ENCODE measurements at regions not wholly inside any gene's neighbourhood (a gene's known extent, or its start where the extent isn't known, plus 50 kb on each side); places are given as distances from the start of the nearest gene placed in this dataset.
A peak's percentile ranks its signal among the peaks of the same experiment; 100 is the strongest.

GRCh38 chr5:5777013-5777412, 354.5 kb downstream of the ICE1 start:
- no peak overlapping the region for H3K27ac ChIP-seq (ENCODE audit: low read depth, low read length)
- no peaks in the 10 kb centered on the region for H3K36me3 ChIP-seq (ENCODE audit: control insufficient read depth in 3 of 3, insufficient read depth in 3 of 3, low read length in 3 of 3)
- peaks cover 0 to 8% (median 0%) of the 10 kb centered on the region in 3 donors for H3K27me3 ChIP-seq (ENCODE audit: control insufficient read depth in 3 of 3, insufficient read depth in 3 of 3, low read length in 3 of 3)
- H3K9me3 ChIP-seq (ENCODE audit: control insufficient read depth in 3 of 3, low read length in 3 of 3), result no peaks in the 10 kb centered on the region
- no peaks in the 10 kb centered on the region for H3K4me1 ChIP-seq (ENCODE audit: control insufficient read depth in 3 of 3, insufficient read depth in 3 of 3, low read length in 3 of 3)
- H3K9ac ChIP-seq (ENCODE audit: low read depth in 1 of 3, low read length in 3 of 3), result no peak overlapping the region
- H3K4me3 ChIP-seq (ENCODE audit: low read length in 3 of 3), result no peak overlapping the region

GRCh38 chr5:5772202-5772601, 349.7 kb downstream of the ICE1 start:
- Histone ChIP-seq H3K4me1 (ENCODE audit: control insufficient read depth in 3 of 3, insufficient read depth in 3 of 3, low read length in 3 of 3) (peaks cover 0 to 10% (median 5%) of the 10 kb centered on the region in 3 donors), H3K9ac (ENCODE audit: low read depth in 1 of 3, low read length in 3 of 3) (no peak overlapping the region), H3K27me3 (ENCODE audit: control insufficient read depth in 3 of 3, insufficient read depth in 3 of 3, low read length in 3 of 3) (peaks cover 0 to 8% (median 3%) of the 10 kb centered on the region in 3 donors), H3K9me3 (ENCODE audit: control insufficient read depth in 3 of 3, low read length in 3 of 3) (no peaks in the 10 kb centered on the region), H3K36me3 (ENCODE audit: control insufficient read depth in 3 of 3, insufficient read depth in 3 of 3, low read length in 3 of 3) (no peaks in the 10 kb centered on the region), H3K4me3 (ENCODE audit: low read length in 3 of 3) (no peak overlapping the region), H3K27ac (ENCODE audit: low read depth, low read length) (no peak overlapping the region)

DNA sequence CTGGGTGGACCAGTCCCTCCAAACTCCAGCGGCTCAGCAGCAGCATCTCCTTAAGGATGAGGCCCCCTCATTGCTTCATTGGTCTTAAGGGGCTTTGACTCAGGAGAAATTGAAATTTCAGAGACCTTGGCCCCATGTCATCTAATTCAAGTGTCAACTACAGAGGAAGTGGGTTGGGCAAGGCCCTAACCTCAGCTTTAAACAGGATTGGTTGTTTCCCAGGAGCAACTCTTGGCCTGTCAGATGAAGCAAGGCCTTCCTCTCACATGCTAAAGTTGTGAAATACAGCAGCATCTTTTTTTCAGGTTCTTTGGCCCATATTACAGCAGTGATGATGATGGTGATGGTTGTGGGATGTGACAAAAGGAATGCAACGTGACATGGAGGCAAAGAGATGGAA, 348.3 kb downstream of the ICE1 start:
- H3K4me1 ChIP-seq (ENCODE audit: control insufficient read depth in 3 of 3, insufficient read depth in 3 of 3, low read length in 3 of 3), result peaks cover 3 to 15% (median 10%) of the 10 kb centered on the region in 3 donors
- no peak overlapping the region for H3K4me3 ChIP-seq (ENCODE audit: low read length in 3 of 3)
- no peak overlapping the region for H3K27ac ChIP-seq (ENCODE audit: low read depth, low read length)
- no peaks in the 10 kb centered on the region for H3K9me3 ChIP-seq (ENCODE audit: control insufficient read depth in 3 of 3, low read length in 3 of 3)
- peaks cover 0 to 3% (median 3%) of the 10 kb centered on the region in 3 donors for H3K27me3 ChIP-seq (ENCODE audit: control insufficient read depth in 3 of 3, insufficient read depth in 3 of 3, low read length in 3 of 3)
- no peaks in the 10 kb centered on the region for H3K36me3 ChIP-seq (ENCODE audit: control insufficient read depth in 3 of 3, insufficient read depth in 3 of 3, low read length in 3 of 3)
- no peak overlapping the region for H3K9ac ChIP-seq (ENCODE audit: low read depth in 1 of 3, low read length in 3 of 3)

- Histone ChIP-seq H3K27me3 (ENCODE audit: control insufficient read depth in 3 of 3, insufficient read depth in 3 of 3, low read length in 3 of 3) (peaks cover 0 to 3% (median 0%) of the 10 kb centered on the region in 3 donors), H3K4me3 (ENCODE audit: low read length in 3 of 3) (no peak overlapping the region), H3K36me3 (ENCODE audit: control insufficient read depth in 3 of 3, insufficient read depth in 3 of 3, low read length in 3 of 3) (no peaks in the 10 kb centered on the region), H3K9me3 (ENCODE audit: control insufficient read depth in 3 of 3, low read length in 3 of 3) (no peaks in the 10 kb centered on the region), H3K9ac (ENCODE audit: low read depth in 1 of 3, low read length in 3 of 3) (peak overlapping the region in 1 of 3 donors; percentile 1), H3K4me1 (ENCODE audit: control insufficient read depth in 3 of 3, insufficient read depth in 3 of 3, low read length in 3 of 3) (peaks cover 3 to 15% (median 10%) of the 10 kb centered on the region in 3 donors), H3K27ac (ENCODE audit: low read depth, low read length) (no peak overlapping the region)
Measured at GRCh38 chr5:5767286-5767928, 344.9 kb downstream of the ICE1 start.

GRCh38 chr5:5765066-5765850, 342.8 kb downstream of the ICE1 start:
- Histone ChIP-seq H3K27me3 (ENCODE audit: control insufficient read depth in 3 of 3, insufficient read depth in 3 of 3, low read length in 3 of 3) (peaks cover 0 to 2% (median 0%) of the 10 kb centered on the region in 3 donors), H3K27ac (ENCODE audit: low read depth, low read length) (no peak overlapping the region), H3K36me3 (ENCODE audit: control insufficient read depth in 3 of 3, insufficient read depth in 3 of 3, low read length in 3 of 3) (no peaks in the 10 kb centered on the region), H3K4me1 (ENCODE audit: control insufficient read depth in 3 of 3, insufficient read depth in 3 of 3, low read length in 3 of 3) (peaks cover 3 to 15% (median 10%) of the 10 kb centered on the region in 3 donors), H3K9me3 (ENCODE audit: control insufficient read depth in 3 of 3, low read length in 3 of 3) (no peaks in the 10 kb centered on the region), H3K9ac (ENCODE audit: low read depth in 1 of 3, low read length in 3 of 3) (no peak overlapping the region), H3K4me3 (ENCODE audit: low read length in 3 of 3) (no peak overlapping the region)

- Histone ChIP-seq H3K36me3 (ENCODE audit: control insufficient read depth in 3 of 3, insufficient read depth in 3 of 3, low read length in 3 of 3) (no peaks in the 10 kb centered on the region), H3K27me3 (ENCODE audit: control insufficient read depth in 3 of 3, insufficient read depth in 3 of 3, low read length in 3 of 3) (no peaks in the 10 kb centered on the region), H3K4me3 (ENCODE audit: low read length in 3 of 3) (no peak overlapping the region), H3K4me1 (ENCODE audit: control insufficient read depth in 3 of 3, insufficient read depth in 3 of 3, low read length in 3 of 3) (peaks cover 3 to 15% (median 10%) of the 10 kb centered on the region in 3 donors), H3K27ac (ENCODE audit: low read depth, low read length) (no peak overlapping the region), H3K9ac (ENCODE audit: low read depth in 1 of 3, low read length in 3 of 3) (no peak overlapping the region), H3K9me3 (ENCODE audit: control insufficient read depth in 3 of 3, low read length in 3 of 3) (no peaks in the 10 kb centered on the region)
Measured at GRCh38 chr5:5764246-5764645, 341.8 kb downstream of the ICE1 start.

DNA sequence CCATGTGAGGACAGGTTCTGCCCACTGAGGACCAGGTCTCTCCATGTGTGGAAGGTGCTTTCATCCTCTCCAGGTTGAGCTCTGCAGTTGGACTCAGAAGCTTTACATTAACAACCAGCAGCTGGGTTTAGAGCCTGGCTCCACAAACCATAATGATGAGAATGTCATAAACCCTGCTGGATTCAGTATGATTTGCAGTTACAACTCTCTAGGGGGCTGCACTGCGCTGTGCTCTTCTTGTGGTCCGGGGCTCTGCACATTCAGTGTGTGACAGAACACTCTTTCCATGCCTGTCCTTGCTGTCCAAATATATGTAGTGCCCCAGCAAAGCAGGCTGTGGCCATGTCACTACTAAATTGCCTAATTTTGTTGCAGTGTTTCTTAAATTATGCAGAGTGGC, 334.3 kb downstream of the ICE1 start:
- Histone ChIP-seq H3K9me3 (ENCODE audit: control insufficient read depth in 3 of 3, low read length in 3 of 3) (no peaks in the 10 kb centered on the region), H3K27ac (ENCODE audit: low read depth, low read length) (no peak overlapping the region), H3K36me3 (ENCODE audit: control insufficient read depth in 3 of 3, insufficient read depth in 3 of 3, low read length in 3 of 3) (no peaks in the 10 kb centered on the region), H3K4me3 (ENCODE audit: low read length in 3 of 3) (no peak overlapping the region), H3K4me1 (ENCODE audit: control insufficient read depth in 3 of 3, insufficient read depth in 3 of 3, low read length in 3 of 3) (no peaks in the 10 kb centered on the region), H3K9ac (ENCODE audit: low read depth in 1 of 3, low read length in 3 of 3) (no peak overlapping the region), H3K27me3 (ENCODE audit: control insufficient read depth in 3 of 3, insufficient read depth in 3 of 3, low read length in 3 of 3) (no peaks in the 10 kb centered on the region)

DNA sequence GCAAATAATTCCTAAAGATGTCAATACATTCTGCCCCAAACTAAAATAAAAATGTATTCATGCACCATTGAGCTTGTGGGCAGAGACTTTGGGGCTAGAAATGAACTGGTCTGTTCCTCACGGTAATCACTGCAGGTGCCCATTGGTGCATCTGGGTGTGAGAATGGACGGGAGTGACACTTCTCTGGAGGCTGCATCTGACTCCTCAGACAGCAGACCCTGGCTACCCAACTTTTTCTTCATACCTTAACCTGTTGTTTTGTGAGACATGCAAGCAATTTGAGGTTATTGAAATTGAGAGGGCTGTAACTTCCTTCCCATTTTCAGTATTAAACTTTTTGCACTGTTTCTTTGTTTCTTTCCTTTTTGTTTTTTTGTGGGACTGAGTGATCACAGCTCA, 333.4 kb downstream of the ICE1 start:
- no peak overlapping the region for H3K9ac ChIP-seq (ENCODE audit: low read depth in 1 of 3, low read length in 3 of 3)

GRCh38 chr5:5752844-5753243, 330.4 kb downstream of the ICE1 start:
- H3K4me3 ChIP-seq (ENCODE audit: low read length in 3 of 3), result no peak overlapping the region
- no peak overlapping the region for H3K9ac ChIP-seq (ENCODE audit: low read depth in 1 of 3, low read length in 3 of 3)
- H3K27me3 ChIP-seq (ENCODE audit: control insufficient read depth in 3 of 3, insufficient read depth in 3 of 3, low read length in 3 of 3), result no peaks in the 10 kb centered on the region
- H3K27ac ChIP-seq (ENCODE audit: low read depth, low read length), result no peak overlapping the region
- no peaks in the 10 kb centered on the region for H3K36me3 ChIP-seq (ENCODE audit: control insufficient read depth in 3 of 3, insufficient read depth in 3 of 3, low read length in 3 of 3)
- H3K4me1 ChIP-seq (ENCODE audit: control insufficient read depth in 3 of 3, insufficient read depth in 3 of 3, low read length in 3 of 3), result no peaks in the 10 kb centered on the region
- no peaks in the 10 kb centered on the region for H3K9me3 ChIP-seq (ENCODE audit: control insufficient read depth in 3 of 3, low read length in 3 of 3)

More for the DNA sequence above, 333.4 kb downstream of the ICE1 start:
- Histone ChIP-seq H3K4me3 (ENCODE audit: low read length in 3 of 3) (no peak overlapping the region), H3K27ac (ENCODE audit: low read depth, low read length) (no peak overlapping the region), H3K9me3 (ENCODE audit: control insufficient read depth in 3 of 3, low read length in 3 of 3) (no peaks in the 10 kb centered on the region), H3K4me1 (ENCODE audit: control insufficient read depth in 3 of 3, insufficient read depth in 3 of 3, low read length in 3 of 3) (no peaks in the 10 kb centered on the region), H3K36me3 (ENCODE audit: control insufficient read depth in 3 of 3, insufficient read depth in 3 of 3, low read length in 3 of 3) (no peaks in the 10 kb centered on the region), H3K27me3 (ENCODE audit: control insufficient read depth in 3 of 3, insufficient read depth in 3 of 3, low read length in 3 of 3) (no peaks in the 10 kb centered on the region)

DNA sequence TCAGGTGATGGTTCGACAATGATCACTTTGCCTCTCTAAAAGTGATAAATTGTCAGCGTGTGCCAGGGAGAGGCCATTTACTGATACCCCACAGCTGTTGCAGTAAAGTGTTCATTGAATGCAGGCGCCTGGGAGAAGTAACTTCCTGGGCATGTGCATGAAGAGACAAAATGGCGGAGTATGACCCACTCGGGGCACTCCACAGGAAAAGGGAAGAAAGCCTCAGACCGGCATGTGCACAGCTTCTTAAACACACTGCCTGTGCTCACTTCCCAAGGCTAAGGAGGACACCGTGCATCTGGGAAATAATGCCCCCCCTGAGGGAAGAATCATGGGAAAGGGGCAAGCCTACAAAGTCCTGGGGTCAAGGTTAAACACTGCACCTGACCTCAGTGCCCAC, 329.5 kb downstream of the ICE1 start:
- H3K4me1 ChIP-seq (ENCODE audit: control insufficient read depth in 3 of 3, insufficient read depth in 3 of 3, low read length in 3 of 3), result no peaks in the 10 kb centered on the region
- H3K4me3 ChIP-seq (ENCODE audit: low read length in 3 of 3), result no peak overlapping the region
- H3K9ac ChIP-seq (ENCODE audit: low read depth in 1 of 3, low read length in 3 of 3), result no peak overlapping the region
- H3K36me3 ChIP-seq (ENCODE audit: control insufficient read depth in 3 of 3, insufficient read depth in 3 of 3, low read length in 3 of 3), result no peaks in the 10 kb centered on the region
- no peak overlapping the region for H3K27ac ChIP-seq (ENCODE audit: low read depth, low read length)
- H3K27me3 ChIP-seq (ENCODE audit: control insufficient read depth in 3 of 3, insufficient read depth in 3 of 3, low read length in 3 of 3), result no peaks in the 10 kb centered on the region
- no peaks in the 10 kb centered on the region for H3K9me3 ChIP-seq (ENCODE audit: control insufficient read depth in 3 of 3, low read length in 3 of 3)

Data from skeletal muscle tissue (tissue), 3 donors.